Uterus (tissue), 2 donors: ENCODE measurements at regions not wholly inside any gene's neighbourhood (a gene's known extent, or its start where the extent isn't known, plus 50 kb on each side); places are given as distances from the start of the nearest gene placed in this dataset.

Source experiments
- CTCF ChIP-seq, 4 experiments: fragments of 200-600 bp in 2 of 4; fragments of 450-650 bp in 2 of 4; sonication (generic) in 2 of 4; IDR thresholded peaks; one replicate each; pipeline ENCODE4 v1.5.1; 2016 to 2019; ENCODE audit warnings: antibody characterized with exemption in 4 of 4, mild to moderate bottlenecking in 2 of 4, moderate library complexity in 1 of 4
- POLR2A ChIP-seq, 2 donors: fragments of 450-650 bp; IDR thresholded peaks; one replicate each; pipeline ENCODE4 v1.6.1; 2016; ENCODE audit warnings: antibody characterized with exemption in 2 of 2, mild to moderate bottlenecking in 1 of 2, moderate library complexity in 1 of 2

GRCh38 chr21:15480160-15480559, 249.6 kb upstream of the USP25 start:
- no peak for TF ChIP-seq POLR2A (IDR thresholded peaks at IDR 0.05)
- TF ChIP-seq CTCF (IDR thresholded peaks at IDR 0.05) = no peak
